ENCODE measurements at regions not wholly inside any gene's neighbourhood (a gene's known extent, or its start where the extent isn't known, plus 50 kb on each side); places are given as distances from the start of the nearest gene placed in this dataset.

GRCh38 chr7:155939350-155939749, 127.1 kb upstream of the SHH start:
- Histone ChIP-seq H3K9me3 (replicated peaks; ENCODE audit: control insufficient read depth, insufficient read depth, low read length) (no peaks in the 10 kb centered on the region), H3K36me3 (ENCODE audit: control insufficient read depth in 2 of 2, extremely low read depth in 1 of 2, insufficient read depth in 2 of 2, low read length in 2 of 2) (no peaks in the 10 kb centered on the region), H4K20me1 (replicated peaks; ENCODE audit: control insufficient read depth, extremely low read depth, insufficient read depth, low read length) (no peaks in the 10 kb centered on the region), H3K4me1 (ENCODE audit: control insufficient read depth, extremely low read depth, insufficient read depth, low read length) (no peaks in the 10 kb centered on the region), H3K27ac (ENCODE audit: insufficient read depth, low read depth, low read length) (no peak overlapping the region), H3K4me2 (ENCODE audit: insufficient read depth, low read length) (no peak overlapping the region), H3K4me3 (replicated peaks in 1 of 3; ENCODE audit: insufficient read depth in 1 of 3, low read depth in 1 of 3, low read length in 3 of 3) (no peak overlapping the region), H3K9ac (replicated peaks; ENCODE audit: extremely low read depth, insufficient read depth, low read length) (no peak overlapping the region), H2AFZ (ENCODE audit: low read depth, low read length) (no peak overlapping the region), H3K79me2 (ENCODE audit: control insufficient read depth, insufficient read depth, low read length) (no peaks in the 10 kb centered on the region), H3K9me1 (replicated peaks; ENCODE audit: control insufficient read depth, extremely low read depth, insufficient read depth, low read length) (no peaks in the 10 kb centered on the region), H3K27me3 (ENCODE audit: control insufficient read depth in 2 of 2, insufficient read depth in 2 of 2, low read length in 2 of 2) (no peaks in the 10 kb centered on the region)
- no peak for TF ChIP-seq POLR2A (IDR thresholded peaks at IDR 0.05; ENCODE audit: low read depth, low read length)
- no peak for TF ChIP-seq FOS (IDR thresholded peaks at IDR 0.05; ENCODE audit: borderline replicate concordance, insufficient read depth, low read length)
- no peak for TF ChIP-seq CTCF (IDR thresholded peaks at IDR 0.05; ENCODE audit: extremely low read depth in 1 of 2, insufficient read depth in 1 of 2, low read depth in 1 of 2, low read length in 2 of 2)
- TF ChIP-seq MYC (IDR thresholded peaks at IDR 0.05; ENCODE audit: low read depth, low read length): no peak
- dilution Hi-C loops (cut with MboI; ENCODE audit: extremely low pct_ligation_motif_present, low sequenced_read_pairs): no loop called here
- POLR2A ChIA-PET: no interaction called here
- FAIRE-seq: no peak
- CTCF ChIA-PET: no interaction called here
- intact Hi-C loops (cut with micrococcal nuclease): no loop called here
- BruUV-seq (replicated peaks): no TSS peak
- no peak for DNase-seq (ENCODE audit: low read depth, low spot score)

- Histone ChIP-seq H3K9me1 (replicated peaks; ENCODE audit: control insufficient read depth, extremely low read depth, insufficient read depth, low read length) (no peaks in the 10 kb centered on the region), H3K4me2 (ENCODE audit: insufficient read depth, low read length) (no peak overlapping the region), H3K9me3 (replicated peaks; ENCODE audit: control insufficient read depth, insufficient read depth, low read length) (no peaks in the 10 kb centered on the region), H3K36me3 (ENCODE audit: control insufficient read depth in 2 of 2, extremely low read depth in 1 of 2, insufficient read depth in 2 of 2, low read length in 2 of 2) (no peaks in the 10 kb centered on the region), H3K27me3 (ENCODE audit: control insufficient read depth in 2 of 2, insufficient read depth in 2 of 2, low read length in 2 of 2) (no peaks in the 10 kb centered on the region), H3K27ac (ENCODE audit: insufficient read depth, low read depth, low read length) (no peak overlapping the region), H3K79me2 (ENCODE audit: control insufficient read depth, insufficient read depth, low read length) (no peaks in the 10 kb centered on the region), H3K4me3 (replicated peaks in 1 of 3; ENCODE audit: insufficient read depth in 1 of 3, low read depth in 1 of 3, low read length in 3 of 3) (no peak overlapping the region), H3K9ac (replicated peaks; ENCODE audit: extremely low read depth, insufficient read depth, low read length) (no peak overlapping the region), H4K20me1 (replicated peaks; ENCODE audit: control insufficient read depth, extremely low read depth, insufficient read depth, low read length) (no peaks in the 10 kb centered on the region), H2AFZ (ENCODE audit: low read depth, low read length) (no peak overlapping the region), H3K4me1 (ENCODE audit: control insufficient read depth, extremely low read depth, insufficient read depth, low read length) (no peaks in the 10 kb centered on the region)
- no peak for TF ChIP-seq GATA2 (IDR thresholded peaks at IDR 0.05; ENCODE audit: insufficient read depth, insufficient read length, low read depth, low read length)
- no peak for TF ChIP-seq CTCF (IDR thresholded peaks at IDR 0.05; ENCODE audit: extremely low read depth in 1 of 2, insufficient read depth in 1 of 2, low read depth in 1 of 2, low read length in 2 of 2)
- no peak for TF ChIP-seq FOS (IDR thresholded peaks at IDR 0.05; ENCODE audit: borderline replicate concordance, insufficient read depth, low read length)
- TF ChIP-seq MYC (IDR thresholded peaks at IDR 0.05; ENCODE audit: low read depth, low read length): no peak
- BruUV-seq (replicated peaks): no TSS peak
- DNase-seq (ENCODE audit: low read depth, low spot score) (no peak), FAIRE-seq (no peak)
- CTCF ChIA-PET: no interaction called here
- intact Hi-C loops (cut with micrococcal nuclease): no loop called here
- POLR2A ChIA-PET: no interaction called here
- dilution Hi-C loops (cut with MboI; ENCODE audit: extremely low pct_ligation_motif_present, low sequenced_read_pairs): no loop called here
Measured at GRCh38 chr7:155938129-155938528, 125.9 kb upstream of the SHH start.
